ENCODE measurements at regions not wholly inside any gene's neighbourhood (a gene's known extent, or its start where the extent isn't known, plus 50 kb on each side); places are given as distances from the start of the nearest gene placed in this dataset.
"Not testable (repeated sequence)": the region's sequence is repeated elsewhere in the genome, so short reads cannot be mapped to it uniquely, and the experiment has no call there.

DNA sequence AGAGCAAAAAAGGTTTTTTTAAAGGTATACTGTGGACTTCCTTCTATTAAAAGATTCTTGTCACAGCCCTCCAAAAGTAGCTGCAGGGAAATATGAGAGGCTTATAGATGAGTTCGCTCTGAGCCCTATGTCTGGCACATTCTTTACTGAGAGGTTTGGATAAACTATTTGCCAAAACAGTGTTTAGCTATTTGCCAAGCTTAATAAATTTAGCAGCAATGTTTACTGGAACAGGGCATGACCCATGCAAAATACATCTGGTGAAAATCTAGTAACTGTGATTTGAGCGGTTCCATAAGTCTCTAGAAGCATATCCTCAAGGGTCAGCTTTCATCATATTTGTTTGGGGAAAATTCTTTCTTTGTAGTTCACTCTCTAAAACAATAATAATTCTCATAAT lies 1696.7 kb upstream of the PIK3C3 start:
- 9 to 22% (median 21%) methylated on average over 2 of the region's 2 CpGs for WGBS, 3 donors
- H3K36me3 ChIP-seq, result no peaks in the 10 kb centered on the region
- intact Hi-C loops (cut with DNase I), result no loop called here
- H3K4me1 ChIP-seq (ENCODE audit: insufficient read depth), result no peaks in the 10 kb centered on the region
- no peak for TF ChIP-seq POLR2A (IDR thresholded peaks at IDR 0.05)
- no peak overlapping the region for H3K4me3 ChIP-seq
- no peaks in the 10 kb centered on the region for H3K27me3 ChIP-seq
- no peaks in the 10 kb centered on the region for H3K9me3 ChIP-seq
- no peak for DNase-seq
- H3K27ac ChIP-seq, result no peak overlapping the region

DNA sequence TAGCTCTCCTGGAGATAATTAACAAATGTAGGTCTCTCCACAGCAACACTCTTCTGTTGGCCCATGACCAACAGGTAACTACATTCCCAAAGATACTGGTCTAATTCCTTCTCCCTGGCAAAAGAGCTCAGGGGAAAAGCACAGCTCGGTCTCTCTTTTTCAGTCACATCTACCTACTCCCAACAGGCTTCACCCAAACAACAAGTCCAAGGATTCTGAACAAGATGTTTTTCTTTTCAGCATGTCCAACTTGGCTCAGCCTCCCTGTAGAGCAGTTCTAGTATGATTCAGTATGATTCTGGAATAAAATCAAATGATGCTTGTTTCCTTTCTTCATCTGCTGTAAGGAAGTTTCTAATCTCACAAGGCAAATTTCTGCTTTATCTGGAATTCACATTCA lies 1704.8 kb upstream of the PIK3C3 start:
- Histone ChIP-seq H3K9me3 (no peaks in the 10 kb centered on the region), H3K4me1 (ENCODE audit: insufficient read depth) (no peaks in the 10 kb centered on the region), H3K27ac (no peak overlapping the region), H3K27me3 (no peaks in the 10 kb centered on the region), H3K4me3 (no peak overlapping the region), H3K36me3 (no peaks in the 10 kb centered on the region)
- 25 to 40% (median 30%) methylated on average over 1 of the region's 1 CpG for WGBS, 3 donors
- no peak for DNase-seq
- TF ChIP-seq POLR2A (IDR thresholded peaks at IDR 0.05) (no peak), EP300 (IDR thresholded peaks at IDR 0.05) (no peak)
- TF ChIP-seq, protein P1, sequence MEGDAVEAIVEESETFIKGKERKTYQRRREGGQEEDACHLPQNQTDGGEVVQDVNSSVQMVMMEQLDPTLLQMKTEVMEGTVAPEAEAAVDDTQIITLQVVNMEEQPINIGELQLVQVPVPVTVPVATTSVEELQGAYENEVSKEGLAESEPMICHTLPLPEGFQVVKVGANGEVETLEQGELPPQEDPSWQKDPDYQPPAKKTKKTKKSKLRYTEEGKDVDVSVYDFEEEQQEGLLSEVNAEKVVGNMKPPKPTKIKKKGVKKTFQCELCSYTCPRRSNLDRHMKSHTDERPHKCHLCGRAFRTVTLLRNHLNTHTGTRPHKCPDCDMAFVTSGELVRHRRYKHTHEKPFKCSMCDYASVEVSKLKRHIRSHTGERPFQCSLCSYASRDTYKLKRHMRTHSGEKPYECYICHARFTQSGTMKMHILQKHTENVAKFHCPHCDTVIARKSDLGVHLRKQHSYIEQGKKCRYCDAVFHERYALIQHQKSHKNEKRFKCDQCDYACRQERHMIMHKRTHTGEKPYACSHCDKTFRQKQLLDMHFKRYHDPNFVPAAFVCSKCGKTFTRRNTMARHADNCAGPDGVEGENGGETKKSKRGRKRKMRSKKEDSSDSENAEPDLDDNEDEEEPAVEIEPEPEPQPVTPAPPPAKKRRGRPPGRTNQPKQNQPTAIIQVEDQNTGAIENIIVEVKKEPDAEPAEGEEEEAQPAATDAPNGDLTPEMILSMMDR (IDR thresholded peaks at IDR 0.05), result no peak
- intact Hi-C loops (cut with DNase I), result no loop called here

DNA sequence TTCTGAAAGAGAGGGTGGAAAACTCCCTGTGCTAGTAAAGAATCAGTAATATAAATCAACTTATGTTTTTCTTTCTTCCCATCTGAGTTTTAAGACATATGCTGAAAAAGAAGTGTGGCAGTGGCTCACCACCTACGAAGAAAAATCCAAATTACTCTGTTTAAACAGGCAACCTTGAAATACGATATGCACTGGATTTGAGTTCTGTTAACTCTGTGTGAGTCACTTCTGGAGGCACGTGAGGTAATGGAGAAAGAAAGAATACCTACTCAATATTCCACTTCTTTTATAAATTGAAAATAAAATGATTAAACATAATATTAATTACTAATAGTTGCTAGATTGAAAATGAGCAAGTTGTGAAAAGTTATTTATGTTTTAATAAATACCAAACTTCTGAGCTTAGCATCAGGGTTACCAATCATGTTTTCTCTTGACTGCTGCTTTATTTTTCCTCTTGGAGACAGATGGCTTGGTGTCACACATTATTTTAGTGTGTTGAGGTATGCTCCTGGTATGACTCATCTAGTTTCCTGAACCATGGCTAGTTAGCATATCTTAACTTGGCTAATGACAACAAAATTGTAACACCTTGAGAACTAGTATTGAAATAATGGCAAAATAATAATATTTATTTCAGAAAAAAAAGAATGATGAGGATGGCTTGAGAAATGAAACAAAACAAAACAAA lies 1705.5 kb upstream of the PIK3C3 start:
- WGBS, 3 donors, result 51 to 70% (median 63%) methylated on average over 3 of the region's 3 CpGs
- no peaks in the 10 kb centered on the region for H3K36me3 ChIP-seq
- TF ChIP-seq POLR2A (IDR thresholded peaks at IDR 0.05) (no peak), EP300 (IDR thresholded peaks at IDR 0.05) (no peak)
- TF ChIP-seq, protein P1 (IDR thresholded peaks at IDR 0.05), result no peak
- no peak overlapping the region for H3K27ac ChIP-seq
- no peaks in the 10 kb centered on the region for H3K27me3 ChIP-seq
- H3K4me3 ChIP-seq, result no peak overlapping the region
- H3K9me3 ChIP-seq, result no peaks in the 10 kb centered on the region
- H3K4me1 ChIP-seq (ENCODE audit: insufficient read depth), result no peaks in the 10 kb centered on the region
- no peak for DNase-seq
- intact Hi-C loops (cut with DNase I), result no loop called here

- DNase-seq; intact Hi-C loops (cut with DNase I); H3K4me3 ChIP-seq; H3K36me3 ChIP-seq; H3K4me1 ChIP-seq (ENCODE audit: insufficient read depth); H3K27me3 ChIP-seq; H3K27ac ChIP-seq; H3K9me3 ChIP-seq: not testable (repeated sequence)
- WGBS, 3 donors, result 86 to 90% (median 88%) methylated on average over 5 of the region's 5 CpGs
Observed at GRCh38 chr18:40245612-40246011, 1709.4 kb upstream of the PIK3C3 start.

- TF ChIP-seq POLR2A (IDR thresholded peaks at IDR 0.05), result no peak
- TF ChIP-seq, protein P1 (IDR thresholded peaks at IDR 0.05), result no peak
- no peak for TF ChIP-seq EP300 (IDR thresholded peaks at IDR 0.05)
- no peaks in the 10 kb centered on the region for H3K4me1 ChIP-seq (ENCODE audit: insufficient read depth)
- no peaks in the 10 kb centered on the region for H3K9me3 ChIP-seq
- H3K27me3 ChIP-seq, result no peaks in the 10 kb centered on the region
- 70 to 76% (median 71%) methylated on average over 1 of the region's 1 CpG for WGBS, 3 donors
- DNase-seq, result no peak
- H3K36me3 ChIP-seq, result no peaks in the 10 kb centered on the region
- H3K27ac ChIP-seq, result no peak overlapping the region
- intact Hi-C loops (cut with DNase I), result no loop called here
- H3K4me3 ChIP-seq, result no peak overlapping the region
Observed at GRCh38 chr18:40243607-40244006, 1711.4 kb upstream of the PIK3C3 start.

Measured in ovary (tissue), 7 donors.